ENCODE measurements at regions not wholly inside any gene's neighbourhood (a gene's known extent, or its start where the extent isn't known, plus 50 kb on each side); places are given as distances from the start of the nearest gene placed in this dataset.
A peak's percentile ranks its signal among the peaks of the same experiment; 100 is the strongest.

GRCh38 chr7:36794689-36795088 lies 70.4 kb upstream of the AOAH start (continued):
- TF ChIP-seq POGZ (CRISPR knock-in tag; IDR thresholded peaks at IDR 0.05) = 0 out of 2 replicates have a peak, but pooled peaks have one; percentile 21
- no peak for TF ChIP-seq KLF11 (CRISPR knock-in tag; IDR thresholded peaks at IDR 0.05)
- peak; percentile 70 for TF ChIP-seq MAX (IDR thresholded peaks at IDR 0.05)
- TF ChIP-seq ZNF331 (CRISPR knock-in tag; IDR thresholded peaks at IDR 0.05) = 0 out of 2 replicates have a peak, but pooled peaks have one; percentile 9
- TF ChIP-seq, protein P1, sequence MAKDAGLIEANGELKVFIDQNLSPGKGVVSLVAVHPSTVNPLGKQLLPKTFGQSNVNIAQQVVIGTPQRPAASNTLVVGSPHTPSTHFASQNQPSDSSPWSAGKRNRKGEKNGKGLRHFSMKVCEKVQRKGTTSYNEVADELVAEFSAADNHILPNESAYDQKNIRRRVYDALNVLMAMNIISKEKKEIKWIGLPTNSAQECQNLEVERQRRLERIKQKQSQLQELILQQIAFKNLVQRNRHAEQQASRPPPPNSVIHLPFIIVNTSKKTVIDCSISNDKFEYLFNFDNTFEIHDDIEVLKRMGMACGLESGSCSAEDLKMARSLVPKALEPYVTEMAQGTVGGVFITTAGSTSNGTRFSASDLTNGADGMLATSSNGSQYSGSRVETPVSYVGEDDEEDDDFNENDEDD (CRISPR knock-in tag; IDR thresholded peaks at IDR 0.05; ENCODE audit: borderline replicate concordance) = peak; percentile 12; the same call in 1 of the 2 replicates
- TF ChIP-seq MYC (CRISPR knock-in tag; IDR thresholded peaks at IDR 0.05; ENCODE audit: borderline replicate concordance) = peak; percentile 64; the same call in 1 of the 2 replicates
- peak; percentile 37 for TF ChIP-seq XRCC5 (optimal IDR thresholded peaks at IDR 0.05; ENCODE audit: low read length)
- no peak for TF ChIP-seq TCF7L2 (IDR thresholded peaks at IDR 0.05; ENCODE audit: low read depth, low read length)
- no peak for TF ChIP-seq ZNF782 (CRISPR knock-in tag; IDR thresholded peaks at IDR 0.05; ENCODE audit: borderline replicate concordance)
- TF ChIP-seq, protein P2, sequence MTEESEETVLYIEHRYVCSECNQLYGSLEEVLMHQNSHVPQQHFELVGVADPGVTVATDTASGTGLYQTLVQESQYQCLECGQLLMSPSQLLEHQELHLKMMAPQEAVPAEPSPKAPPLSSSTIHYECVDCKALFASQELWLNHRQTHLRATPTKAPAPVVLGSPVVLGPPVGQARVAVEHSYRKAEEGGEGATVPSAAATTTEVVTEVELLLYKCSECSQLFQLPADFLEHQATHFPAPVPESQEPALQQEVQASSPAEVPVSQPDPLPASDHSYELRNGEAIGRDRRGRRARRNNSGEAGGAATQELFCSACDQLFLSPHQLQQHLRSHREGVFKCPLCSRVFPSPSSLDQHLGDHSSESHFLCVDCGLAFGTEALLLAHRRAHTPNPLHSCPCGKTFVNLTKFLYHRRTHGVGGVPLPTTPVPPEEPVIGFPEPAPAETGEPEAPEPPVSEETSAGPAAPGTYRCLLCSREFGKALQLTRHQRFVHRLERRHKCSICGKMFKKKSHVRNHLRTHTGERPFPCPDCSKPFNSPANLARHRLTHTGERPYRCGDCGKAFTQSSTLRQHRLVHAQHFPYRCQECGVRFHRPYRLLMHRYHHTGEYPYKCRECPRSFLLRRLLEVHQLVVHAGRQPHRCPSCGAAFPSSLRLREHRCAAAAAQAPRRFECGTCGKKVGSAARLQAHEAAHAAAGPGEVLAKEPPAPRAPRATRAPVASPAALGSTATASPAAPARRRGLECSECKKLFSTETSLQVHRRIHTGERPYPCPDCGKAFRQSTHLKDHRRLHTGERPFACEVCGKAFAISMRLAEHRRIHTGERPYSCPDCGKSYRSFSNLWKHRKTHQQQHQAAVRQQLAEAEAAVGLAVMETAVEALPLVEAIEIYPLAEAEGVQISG (CRISPR knock-in tag; IDR thresholded peaks at IDR 0.05) = peak; percentile 33; the same call in 1 of the 2 replicates
- TF ChIP-seq, protein P3, sequence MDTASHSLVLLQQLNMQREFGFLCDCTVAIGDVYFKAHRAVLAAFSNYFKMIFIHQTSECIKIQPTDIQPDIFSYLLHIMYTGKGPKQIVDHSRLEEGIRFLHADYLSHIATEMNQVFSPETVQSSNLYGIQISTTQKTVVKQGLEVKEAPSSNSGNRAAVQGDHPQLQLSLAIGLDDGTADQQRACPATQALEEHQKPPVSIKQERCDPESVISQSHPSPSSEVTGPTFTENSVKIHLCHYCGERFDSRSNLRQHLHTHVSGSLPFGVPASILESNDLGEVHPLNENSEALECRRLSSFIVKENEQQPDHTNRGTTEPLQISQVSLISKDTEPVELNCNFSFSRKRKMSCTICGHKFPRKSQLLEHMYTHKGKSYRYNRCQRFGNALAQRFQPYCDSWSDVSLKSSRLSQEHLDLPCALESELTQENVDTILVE (CRISPR knock-in tag; IDR thresholded peaks at IDR 0.05) = 0 out of 2 replicates have a peak, but pooled peaks have one; percentile 7
- TF ChIP-seq, protein P4, sequence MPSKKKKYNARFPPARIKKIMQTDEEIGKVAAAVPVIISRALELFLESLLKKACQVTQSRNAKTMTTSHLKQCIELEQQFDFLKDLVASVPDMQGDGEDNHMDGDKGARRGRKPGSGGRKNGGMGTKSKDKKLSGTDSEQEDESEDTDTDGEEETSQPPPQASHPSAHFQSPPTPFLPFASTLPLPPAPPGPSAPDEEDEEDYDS (CRISPR knock-in tag; IDR thresholded peaks at IDR 0.05) = no peak
- peak; percentile 12 for TF ChIP-seq YY1 (IDR thresholded peaks at IDR 0.05; ENCODE audit: insufficient read depth, insufficient replicate concordance, low read depth, low read length)
- TF ChIP-seq TARDBP (CRISPR knock-in tag; IDR thresholded peaks at IDR 0.05) = no peak
- TF ChIP-seq ZNF224 (CRISPR knock-in tag; IDR thresholded peaks at IDR 0.05) = peak; percentile 51; the same call in 1 of the 2 replicates
- no peak for TF ChIP-seq ZNF781 (CRISPR knock-in tag; IDR thresholded peaks at IDR 0.05; ENCODE audit: borderline replicate concordance, not compliant biosample characterization)
- TF ChIP-seq BCL3 (CRISPR knock-in tag; IDR thresholded peaks at IDR 0.05) = no peak
- no peak for TF ChIP-seq ELK4 (CRISPR knock-in tag; IDR thresholded peaks at IDR 0.05; ENCODE audit: borderline replicate concordance)

Measured in HepG2 (cell line).